ENCODE measurements at regions not wholly inside any gene's neighbourhood (a gene's known extent, or its start where the extent isn't known, plus 50 kb on each side); places are given as distances from the start of the nearest gene placed in this dataset.

DNA sequence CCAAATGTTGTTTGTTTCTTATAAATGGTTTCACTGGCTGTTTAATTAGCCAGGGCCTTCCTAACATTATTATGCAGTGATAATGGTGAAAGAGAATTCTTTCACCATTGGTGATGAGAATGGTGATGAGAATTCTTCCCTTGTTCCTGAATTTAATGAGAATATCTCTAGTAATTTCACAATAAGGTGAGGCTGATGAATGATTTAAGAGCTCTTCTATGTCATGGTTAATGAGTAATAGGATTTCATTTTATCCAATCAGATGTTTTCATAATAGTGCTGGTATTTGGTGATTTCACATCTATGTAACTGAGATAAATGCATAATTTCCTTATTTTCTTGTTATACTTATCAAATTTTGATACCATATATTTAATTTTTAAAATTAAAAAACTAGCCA is 535.7 kb upstream of the ZEB2 start:
- ChIA-PET POLR2A (no interaction called here), CTCF (interaction anchor here (2.1 kb wide), 1 partner anchor 11 kb away, joined by 5 read pairs; no protein-coding TSS in a partner anchor)
- TF ChIP-seq, protein P1, sequence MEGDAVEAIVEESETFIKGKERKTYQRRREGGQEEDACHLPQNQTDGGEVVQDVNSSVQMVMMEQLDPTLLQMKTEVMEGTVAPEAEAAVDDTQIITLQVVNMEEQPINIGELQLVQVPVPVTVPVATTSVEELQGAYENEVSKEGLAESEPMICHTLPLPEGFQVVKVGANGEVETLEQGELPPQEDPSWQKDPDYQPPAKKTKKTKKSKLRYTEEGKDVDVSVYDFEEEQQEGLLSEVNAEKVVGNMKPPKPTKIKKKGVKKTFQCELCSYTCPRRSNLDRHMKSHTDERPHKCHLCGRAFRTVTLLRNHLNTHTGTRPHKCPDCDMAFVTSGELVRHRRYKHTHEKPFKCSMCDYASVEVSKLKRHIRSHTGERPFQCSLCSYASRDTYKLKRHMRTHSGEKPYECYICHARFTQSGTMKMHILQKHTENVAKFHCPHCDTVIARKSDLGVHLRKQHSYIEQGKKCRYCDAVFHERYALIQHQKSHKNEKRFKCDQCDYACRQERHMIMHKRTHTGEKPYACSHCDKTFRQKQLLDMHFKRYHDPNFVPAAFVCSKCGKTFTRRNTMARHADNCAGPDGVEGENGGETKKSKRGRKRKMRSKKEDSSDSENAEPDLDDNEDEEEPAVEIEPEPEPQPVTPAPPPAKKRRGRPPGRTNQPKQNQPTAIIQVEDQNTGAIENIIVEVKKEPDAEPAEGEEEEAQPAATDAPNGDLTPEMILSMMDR (IDR thresholded peaks at IDR 0.05; ENCODE audit: control extremely low read depth, extremely low read depth, low read depth, missing control alignments) = no peak
- DNase-seq (ENCODE audit: extremely low spot score) = no peak

DNA sequence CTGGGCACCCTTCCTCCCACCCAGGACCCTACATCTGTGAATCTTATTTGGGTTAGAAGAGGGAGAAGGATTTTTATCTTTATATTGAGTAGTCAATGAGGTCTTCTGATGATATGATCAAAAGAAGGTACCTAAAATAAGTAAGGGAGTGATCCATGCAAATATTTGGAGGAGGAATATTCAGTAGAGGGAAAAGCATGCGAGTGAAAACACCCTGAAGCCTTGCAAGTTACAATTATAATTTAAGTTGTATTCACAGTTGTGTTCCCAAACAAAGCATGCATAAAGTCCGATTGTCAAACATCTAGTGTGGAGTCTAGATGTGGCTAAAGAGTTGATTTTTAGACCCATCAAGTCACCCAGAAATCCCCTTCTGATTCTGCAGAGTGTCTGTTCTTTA is 530.2 kb upstream of the ZEB2 start:
- TF ChIP-seq, protein P1 (IDR thresholded peaks at IDR 0.05; ENCODE audit: control extremely low read depth, extremely low read depth, low read depth, missing control alignments) = no peak
- CTCF ChIA-PET = no interaction called here
- POLR2A ChIA-PET = no interaction called here
- no peak for DNase-seq (ENCODE audit: extremely low spot score)

DNA sequence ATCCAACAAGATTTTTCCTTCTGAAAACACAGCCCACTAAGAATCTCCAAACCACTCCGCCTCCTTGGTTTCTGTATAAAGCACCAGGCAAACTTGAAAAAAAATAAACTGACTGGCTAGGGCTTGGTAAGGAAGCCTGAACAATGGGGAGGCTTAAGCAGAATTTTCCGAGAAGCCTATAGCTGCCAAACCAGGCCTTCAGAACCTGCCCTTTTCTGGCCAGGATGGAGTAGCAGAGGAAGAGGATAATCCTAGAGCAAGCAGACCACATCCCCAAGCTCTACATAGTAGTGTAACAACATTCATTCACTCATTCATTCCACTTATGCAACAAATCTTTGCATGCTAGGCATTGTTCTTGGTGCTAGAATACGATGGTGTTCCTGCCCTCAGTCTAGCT is 529.6 kb upstream of the ZEB2 start:
- no peak for DNase-seq (ENCODE audit: extremely low spot score)
- TF ChIP-seq, protein P1 (IDR thresholded peaks at IDR 0.05; ENCODE audit: control extremely low read depth, extremely low read depth, low read depth, missing control alignments) = no peak
- ChIA-PET POLR2A (no interaction called here), CTCF (no interaction called here)

DNA sequence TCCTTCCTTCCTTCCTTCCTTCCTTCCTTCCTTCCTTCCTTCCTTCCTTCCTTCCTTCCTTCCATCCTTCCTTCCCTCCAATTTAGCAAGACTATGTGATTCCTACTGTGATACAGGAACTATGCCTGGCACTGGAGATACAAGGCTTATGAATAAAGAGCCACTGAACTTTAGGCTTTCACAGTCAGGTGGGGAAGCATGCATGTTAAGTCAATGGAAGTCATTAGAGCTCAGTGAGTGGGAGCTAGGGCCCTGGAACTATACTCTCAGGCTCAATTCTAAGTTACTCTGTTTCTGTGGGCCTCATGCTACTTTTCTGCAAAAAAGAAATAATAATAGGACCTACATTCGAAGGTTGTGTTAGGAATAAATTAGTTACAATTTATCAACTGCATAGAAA is 527.6 kb upstream of the ZEB2 start:
- TF ChIP-seq, protein P1 (IDR thresholded peaks at IDR 0.05; ENCODE audit: control extremely low read depth, extremely low read depth, low read depth, missing control alignments) = no peak
- CTCF ChIA-PET = no interaction called here
- DNase-seq (ENCODE audit: extremely low spot score) = no peak
- POLR2A ChIA-PET = no interaction called here

DNA sequence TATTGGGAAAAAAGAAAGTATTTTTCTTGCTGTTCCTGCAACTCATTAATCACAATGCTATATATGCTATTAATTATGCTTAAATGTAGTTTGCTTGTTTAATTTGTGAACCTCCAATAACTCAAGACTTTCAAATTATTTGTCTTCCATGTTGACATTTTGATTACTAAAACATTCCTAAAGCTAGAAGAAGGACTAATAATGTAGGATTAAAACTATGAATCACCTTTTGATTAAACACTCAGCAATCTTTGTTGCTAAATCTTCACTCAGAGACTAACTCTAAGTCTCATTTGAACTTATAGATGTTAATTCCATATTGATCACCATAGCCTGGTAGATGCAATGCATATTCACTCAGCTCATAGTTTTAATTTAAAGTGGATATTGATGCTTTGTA is 524.6 kb upstream of the ZEB2 start:
- TF ChIP-seq, protein P1 (IDR thresholded peaks at IDR 0.05; ENCODE audit: control extremely low read depth, extremely low read depth, low read depth, missing control alignments) = no peak
- no peak for DNase-seq (ENCODE audit: extremely low spot score)
- ChIA-PET CTCF (no interaction called here), POLR2A (no interaction called here)

DNA sequence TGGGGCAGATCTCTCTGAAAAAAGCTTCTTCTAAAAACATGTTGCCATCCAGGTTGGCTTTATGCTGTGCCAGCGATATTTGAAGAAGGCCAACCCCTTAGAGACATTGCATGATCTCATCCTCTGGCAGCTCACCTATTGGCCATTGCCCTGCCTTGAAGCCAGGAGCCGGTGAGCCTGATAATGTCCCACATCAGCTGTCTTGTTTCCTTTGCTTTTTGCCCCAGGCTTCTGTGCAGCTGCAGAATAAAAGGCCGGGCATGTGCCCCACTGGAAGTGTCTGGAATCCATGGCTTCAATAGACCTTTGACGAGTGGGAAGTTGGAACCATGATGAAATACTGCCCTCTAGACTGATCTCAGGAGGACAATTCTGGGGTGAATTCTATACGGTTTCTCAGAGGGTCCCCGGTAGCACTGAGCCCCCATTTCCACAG is 523.5 kb upstream of the ZEB2 start:
- ChIA-PET CTCF (no interaction called here), POLR2A (no interaction called here)
- TF ChIP-seq, protein P1 (IDR thresholded peaks at IDR 0.05; ENCODE audit: control extremely low read depth, extremely low read depth, low read depth, missing control alignments) = no peak
- DNase-seq (ENCODE audit: extremely low spot score) = no peak

DNA sequence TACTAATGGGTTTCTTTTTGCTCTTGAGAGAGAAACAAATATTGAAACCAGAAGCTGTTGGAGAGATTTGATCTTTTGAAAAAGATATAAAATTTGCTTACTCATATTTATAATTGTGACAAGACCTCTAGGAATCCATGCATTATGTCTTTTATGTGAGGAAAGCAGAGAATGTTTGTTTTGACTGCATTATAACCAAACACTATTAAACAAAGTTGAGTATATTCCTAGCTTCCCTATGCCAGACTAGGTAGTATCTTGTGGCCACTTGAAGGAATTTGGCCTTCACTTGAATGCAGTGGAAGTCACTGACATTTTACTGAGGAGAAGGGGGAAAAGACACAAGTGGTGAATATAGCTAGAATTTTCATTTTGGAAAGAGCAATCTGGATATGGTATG is 521.8 kb upstream of the ZEB2 start:
- DNase-seq (ENCODE audit: extremely low spot score) = no peak
- ChIA-PET POLR2A (no interaction called here), CTCF (interaction anchor here (1.0 kb wide), 1 partner anchor 12 kb away, joined by 3 read pairs; no protein-coding TSS in a partner anchor)
- TF ChIP-seq, protein P1 (IDR thresholded peaks at IDR 0.05; ENCODE audit: control extremely low read depth, extremely low read depth, low read depth, missing control alignments) = no peak
